ENCODE measurements at regions not wholly inside any gene's neighbourhood (a gene's known extent, or its start where the extent isn't known, plus 50 kb on each side); places are given as distances from the start of the nearest gene placed in this dataset.
A peak's percentile ranks its signal among the peaks of the same experiment; 100 is the strongest.

DNA sequence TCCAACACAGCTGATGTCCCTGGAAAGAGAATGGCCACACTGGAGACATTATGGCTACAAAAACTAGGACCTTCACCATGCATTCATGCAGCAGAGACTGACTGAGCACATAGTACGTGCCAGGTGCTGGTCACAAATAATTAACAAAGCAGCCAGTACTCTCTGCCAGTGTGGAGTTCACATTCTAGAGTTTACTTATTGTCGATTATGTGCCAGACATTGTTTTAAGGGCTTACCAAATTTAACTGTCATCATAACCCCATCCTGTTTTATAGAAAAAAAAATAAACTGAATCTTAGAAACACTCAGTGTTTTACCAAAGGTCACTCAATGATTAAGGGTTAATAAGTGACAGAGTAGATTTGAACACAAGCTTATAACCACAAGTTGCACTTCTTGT is 143.3 kb downstream of the RRAGC start:
- no peak for DNase-seq

DNA sequence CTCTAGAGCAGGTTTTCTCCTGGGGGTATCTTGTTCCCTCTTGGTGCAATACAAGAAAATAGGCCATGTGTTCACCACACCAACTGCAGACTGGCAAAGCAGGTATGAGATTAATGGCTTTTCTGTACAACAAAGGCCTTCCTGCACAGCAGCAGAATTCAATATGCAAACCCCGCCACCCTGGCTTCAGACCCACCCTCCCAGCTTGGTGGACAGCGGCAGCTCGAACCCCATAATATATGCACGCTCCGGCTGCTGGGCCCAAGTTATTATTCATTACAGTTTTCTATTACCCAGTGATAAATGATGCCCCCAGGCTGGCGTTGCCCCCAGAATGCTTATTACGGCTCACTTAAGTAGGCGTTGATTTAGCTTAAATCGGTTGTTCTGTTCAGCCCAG is 144.2 kb downstream of the RRAGC start:
- DNase-seq: no peak

GRCh38 chr1:38712046-38712445 is 147.5 kb downstream of the RRAGC start:
- no peak for DNase-seq

DNA sequence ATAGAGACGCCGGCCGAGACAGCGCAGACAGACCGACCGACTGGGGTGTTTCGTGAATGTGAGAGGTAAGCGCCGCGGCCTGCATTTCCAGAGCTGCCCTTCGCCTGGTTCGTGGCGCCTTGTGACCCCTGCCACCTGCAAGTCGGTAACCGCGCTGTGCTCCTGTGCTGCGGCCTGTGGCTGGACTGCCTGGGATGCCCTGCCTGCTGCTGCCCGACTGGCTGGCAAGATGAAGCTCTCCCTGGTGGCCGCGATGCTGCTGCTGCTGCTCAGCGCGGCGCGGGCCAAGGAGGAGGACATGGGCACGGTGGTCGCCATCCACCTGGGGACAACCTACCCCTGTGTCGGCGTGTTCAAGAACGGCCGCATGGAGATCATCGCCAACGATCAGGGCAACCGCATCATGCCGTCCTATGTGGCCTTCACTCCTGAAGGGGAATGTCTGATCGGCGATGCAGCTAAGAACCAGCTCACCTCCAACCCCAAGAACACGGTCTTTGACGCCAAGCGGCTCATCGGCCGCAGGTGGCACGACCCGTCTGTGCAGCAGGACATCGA is 150.8 kb downstream of the RRAGC start:
- DNase-seq: no peak

- DNase-seq: no peak
These were observed 158.5 kb downstream of the RRAGC start for GRCh38 chr1:38701088-38701487.

DNA sequence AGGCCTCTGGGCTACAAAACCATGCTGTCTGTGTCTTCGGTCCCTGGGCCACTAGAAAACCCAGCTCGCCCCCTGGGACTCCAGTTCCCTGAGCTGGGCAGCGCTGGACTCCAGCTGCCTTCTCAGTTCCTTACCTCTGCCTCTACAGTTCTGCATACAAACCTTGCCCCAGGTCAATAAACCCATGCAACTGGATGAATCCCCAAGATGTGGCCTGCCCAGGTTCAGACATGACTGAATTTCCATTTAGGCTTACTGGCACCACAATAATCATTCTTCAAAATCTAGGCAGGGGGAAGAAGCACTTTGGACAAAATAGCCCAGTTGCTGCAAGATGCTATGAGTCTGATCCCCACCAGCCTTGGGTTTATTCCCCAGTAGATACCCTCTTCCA is 159.5 kb downstream of the RRAGC start:
- no peak for DNase-seq

DNA sequence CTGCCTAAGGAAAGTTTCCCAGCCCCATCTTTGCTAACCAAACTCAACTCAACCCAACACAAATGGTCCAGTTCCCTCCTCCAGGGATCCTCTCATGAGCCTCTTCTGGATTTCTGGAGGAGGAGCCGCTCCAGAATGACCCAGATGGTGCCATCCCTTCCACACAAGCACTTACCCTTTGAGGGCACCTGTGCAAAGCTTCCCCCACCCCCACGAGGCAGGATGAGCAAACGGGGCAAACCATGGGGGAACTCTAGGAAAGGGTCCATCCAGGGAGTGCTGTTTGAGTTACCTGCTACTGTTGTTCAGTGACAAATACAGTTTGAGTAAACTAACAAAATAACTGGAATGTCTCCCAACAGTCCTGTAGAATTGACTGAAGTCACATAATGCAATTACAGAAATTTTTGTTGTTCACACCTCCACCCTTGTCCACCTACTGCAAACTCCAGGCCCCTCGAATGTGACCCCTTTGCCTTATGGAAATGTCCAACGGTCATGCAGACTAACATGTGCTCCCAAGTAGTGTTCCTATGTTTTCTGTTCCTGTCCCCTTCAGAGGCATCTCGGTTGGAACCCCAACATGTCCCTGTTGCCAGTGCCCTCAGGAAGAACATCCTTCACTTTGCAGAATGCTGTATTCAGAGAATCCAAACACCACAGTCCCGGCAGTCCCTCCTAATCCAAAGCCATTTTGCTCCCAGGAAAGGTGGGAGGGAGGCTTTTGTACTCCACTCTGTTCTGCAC is 160.1 kb downstream of the RRAGC start:
- DNase-seq: no peak

DNA sequence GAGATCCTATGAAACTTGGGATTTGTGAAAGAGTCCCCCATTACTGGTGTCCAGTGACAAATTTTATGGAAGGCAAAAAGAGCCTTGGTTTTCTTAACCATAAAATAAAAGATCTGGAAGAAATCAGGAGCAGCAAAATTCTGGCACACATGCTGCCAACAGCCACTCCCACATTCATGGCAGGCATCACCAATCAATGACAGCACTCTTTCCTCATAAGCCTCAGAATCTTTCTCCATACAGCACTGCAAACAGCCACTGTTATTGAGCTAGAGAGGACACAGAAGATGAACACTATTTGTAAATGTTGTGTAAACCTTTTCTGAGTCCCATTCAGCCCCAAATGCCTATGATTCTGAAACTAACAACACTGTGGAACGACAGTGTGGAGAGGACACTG is 162.2 kb downstream of the RRAGC start:
- no peak for DNase-seq

GRCh38 chr1:38696371-38696770 is 163.2 kb downstream of the RRAGC start:
- no peak for DNase-seq

GRCh38 chr1:38693759-38694158 is 165.8 kb downstream of the RRAGC start:
- DNase-seq: no peak

GRCh38 chr1:38693031-38693430 is 166.5 kb downstream of the RRAGC start:
- DNase-seq: peak in 1 of 2 experiments; percentile 22

GRCh38 chr1:38690790-38691449 is 168.7 kb downstream of the RRAGC start:
- DNase-seq: peak in 1 of 2 experiments; percentile 2

GRCh38 chr1:38686927-38687255 is 172.7 kb downstream of the RRAGC start:
- no peak for DNase-seq

- peak in 1 of 2 experiments; percentile 6 for DNase-seq
These were observed 173.2 kb downstream of the RRAGC start for GRCh38 chr1:38686167-38686926.

GRCh38 chr1:38685388-38685787 is 174.2 kb downstream of the RRAGC start:
- DNase-seq: peak; percentile 59 to 81

GRCh38 chr1:38680801-38681510 is 178.6 kb downstream of the RRAGC start:
- DNase-seq: no peak

DNA sequence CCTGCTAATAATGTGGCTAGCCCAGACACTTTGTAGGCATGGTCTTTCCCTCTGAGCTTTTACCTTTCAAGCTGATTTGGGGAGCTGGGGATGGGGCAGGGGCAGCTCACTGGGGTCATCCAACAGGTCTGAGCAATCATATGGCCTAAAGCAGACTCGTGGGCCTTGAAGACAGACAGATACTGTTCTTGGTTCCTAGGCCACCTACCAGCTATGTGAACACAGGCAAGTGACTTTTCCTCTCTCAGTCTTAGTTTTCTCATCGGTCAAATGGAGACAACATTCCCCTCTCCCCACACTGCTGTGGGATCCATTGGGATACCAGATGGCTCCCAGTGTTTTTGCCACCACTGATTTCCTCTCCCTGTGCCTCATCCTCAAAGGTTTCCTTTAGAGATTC is 181.8 kb downstream of the RRAGC start:
- no peak for DNase-seq

DNA sequence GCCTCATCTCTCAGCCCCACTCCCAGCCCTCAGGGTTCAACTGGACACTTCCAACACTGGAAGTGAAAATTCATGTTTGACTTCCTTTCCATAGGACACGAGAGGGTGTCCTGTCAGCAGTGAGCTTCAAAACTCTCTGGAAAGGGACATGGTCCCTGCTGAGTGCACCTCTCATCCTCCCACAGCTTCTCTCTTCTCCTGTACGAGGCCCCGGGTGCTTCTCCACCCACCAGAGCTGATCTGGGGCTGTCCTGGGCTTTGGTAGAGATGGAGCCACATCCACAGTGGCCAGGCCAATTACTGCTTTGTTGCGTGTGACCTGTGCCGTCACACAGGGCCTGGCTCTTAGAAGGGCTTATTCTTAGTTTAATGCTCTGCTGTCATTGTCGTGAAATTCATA is 182.3 kb downstream of the RRAGC start:
- DNase-seq: no peak

- DNase-seq: no peak
These were observed 186.9 kb downstream of the RRAGC start for GRCh38 chr1:38672692-38673091.

- DNase-seq: no peak
These were observed 188.4 kb downstream of the RRAGC start for GRCh38 chr1:38671221-38671620.

GRCh38 chr1:38670544-38671122 is 188.9 kb downstream of the RRAGC start:
- no peak for DNase-seq

DNA sequence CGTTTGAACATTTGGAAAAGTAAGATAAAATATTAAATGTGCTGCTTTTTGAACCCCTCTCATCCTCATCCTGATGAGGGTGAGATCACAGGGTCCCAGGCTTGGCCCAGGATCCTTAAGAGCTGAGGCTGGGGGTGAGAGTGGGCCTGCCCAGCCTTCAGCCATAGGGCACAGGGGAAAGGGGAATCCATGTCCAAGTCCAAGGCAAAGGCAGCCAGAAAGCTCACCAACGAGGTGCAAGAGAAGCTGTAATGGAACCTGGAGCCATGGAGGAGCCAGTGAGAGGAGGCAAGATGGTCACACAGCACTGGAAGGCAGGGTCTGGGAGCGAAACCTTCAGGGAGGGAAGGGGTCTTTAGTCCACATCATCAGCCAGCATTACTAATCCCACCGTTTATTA is 191.9 kb downstream of the RRAGC start:
- DNase-seq: no peak

GRCh38 chr1:38662126-38662525 is 197.4 kb downstream of the RRAGC start:
- DNase-seq: no peak
